ENCODE measurements at regions not wholly inside any gene's neighbourhood (a gene's known extent, or its start where the extent isn't known, plus 50 kb on each side); places are given as distances from the start of the nearest gene placed in this dataset.
A peak's percentile ranks its signal among the peaks of the same experiment; 100 is the strongest.
"Not testable (repeated sequence)": the region's sequence is repeated elsewhere in the genome, so short reads cannot be mapped to it uniquely, and the experiment has no call there.

- not testable (repeated sequence) for DNase-seq
Observed at GRCh38 chr1:194858811-194859480, 1672.5 kb upstream of the B3GALT2 start.

DNA sequence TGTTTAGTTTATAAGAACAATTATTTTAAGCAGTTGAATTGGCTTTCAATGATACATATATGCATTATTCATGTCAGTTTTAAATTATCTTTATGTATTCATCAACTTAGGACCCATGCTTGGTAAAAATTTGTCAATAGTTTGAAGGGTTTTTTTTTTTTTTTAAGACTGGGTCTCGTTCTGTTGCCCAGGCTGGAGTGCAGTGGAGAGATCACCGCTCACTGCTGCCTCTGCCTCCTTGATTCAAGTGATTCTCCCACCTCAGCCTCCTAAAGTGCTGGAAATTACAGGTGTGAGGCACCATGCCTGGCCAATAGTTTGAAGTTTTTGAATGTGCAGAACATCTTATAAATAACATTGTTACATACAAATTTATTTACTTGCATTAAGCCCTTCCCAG is 1671.0 kb upstream of the B3GALT2 start:
- no peak for DNase-seq

- no peak for DNase-seq
Observed at GRCh38 chr1:194848846-194849245, 1662.4 kb upstream of the B3GALT2 start.

GRCh38 chr1:194846488-194846887 is 1660.1 kb upstream of the B3GALT2 start:
- no peak for DNase-seq

DNA sequence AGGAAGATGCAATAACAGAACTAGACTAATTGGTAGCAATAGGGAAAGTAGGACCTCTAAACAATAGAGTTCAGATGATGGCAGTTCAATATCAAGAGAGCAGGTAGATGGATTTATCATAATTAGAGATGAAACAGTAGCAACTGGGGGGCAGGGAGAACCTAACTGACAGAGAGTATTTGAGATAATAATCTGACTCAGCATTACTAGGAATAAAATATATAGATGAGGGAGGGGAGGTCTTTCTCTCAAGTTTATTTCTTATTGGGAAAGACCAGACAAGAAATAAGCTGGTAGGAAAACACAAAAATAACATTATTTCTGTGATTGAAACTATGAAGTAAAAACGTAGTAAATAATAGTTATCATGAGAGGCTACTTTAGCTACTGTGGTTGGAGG is 1656.7 kb upstream of the B3GALT2 start:
- DNase-seq = no peak

DNA sequence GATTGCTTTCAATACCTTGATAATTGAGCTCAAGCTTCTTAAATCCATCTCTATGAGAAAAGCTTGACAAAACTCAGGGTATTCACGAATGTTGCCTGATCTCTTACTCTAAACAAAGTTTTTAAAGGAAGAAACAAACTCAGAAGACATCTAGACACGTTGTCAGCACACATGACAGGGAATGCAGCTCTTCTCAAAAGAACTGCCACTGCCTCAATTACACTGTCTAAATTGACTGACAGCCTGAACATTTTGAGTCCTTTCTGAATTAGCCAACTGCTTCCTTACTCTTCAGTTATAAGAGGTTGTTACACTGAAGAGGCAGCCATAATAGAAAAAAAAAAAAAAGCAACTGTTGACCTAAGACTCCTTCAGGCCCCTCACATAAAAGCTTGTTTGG is 1646.7 kb upstream of the B3GALT2 start:
- DNase-seq = no peak

- not testable (repeated sequence) for DNase-seq
Observed at GRCh38 chr1:194831595-194831994, 1645.2 kb upstream of the B3GALT2 start.

DNA sequence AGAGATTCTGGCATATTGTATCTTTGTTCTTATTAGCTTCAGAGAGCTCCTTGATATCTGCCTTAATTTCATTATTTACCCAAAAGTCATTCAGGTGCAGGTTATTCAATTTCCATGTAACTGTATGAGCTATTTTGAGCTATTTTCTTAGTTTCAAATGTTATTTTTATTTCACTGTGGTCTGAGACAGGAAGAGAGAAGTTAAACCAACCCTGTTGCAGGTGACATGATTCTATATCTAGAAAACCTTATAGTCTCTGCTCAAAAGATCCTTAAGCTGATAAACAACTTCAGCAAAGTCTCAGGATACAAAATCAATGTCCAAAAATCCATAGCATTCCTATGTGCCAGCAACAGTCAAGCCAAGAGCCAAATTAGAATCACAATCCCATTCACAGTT is 1644.0 kb upstream of the B3GALT2 start:
- DNase-seq = no peak

GRCh38 chr1:194829492-194829891 is 1643.1 kb upstream of the B3GALT2 start:
- no peak for DNase-seq

GRCh38 chr1:194825382-194825781 is 1639.0 kb upstream of the B3GALT2 start:
- no peak for DNase-seq

- no peak for DNase-seq
Observed at GRCh38 chr1:194821091-194821490, 1634.7 kb upstream of the B3GALT2 start.

DNA sequence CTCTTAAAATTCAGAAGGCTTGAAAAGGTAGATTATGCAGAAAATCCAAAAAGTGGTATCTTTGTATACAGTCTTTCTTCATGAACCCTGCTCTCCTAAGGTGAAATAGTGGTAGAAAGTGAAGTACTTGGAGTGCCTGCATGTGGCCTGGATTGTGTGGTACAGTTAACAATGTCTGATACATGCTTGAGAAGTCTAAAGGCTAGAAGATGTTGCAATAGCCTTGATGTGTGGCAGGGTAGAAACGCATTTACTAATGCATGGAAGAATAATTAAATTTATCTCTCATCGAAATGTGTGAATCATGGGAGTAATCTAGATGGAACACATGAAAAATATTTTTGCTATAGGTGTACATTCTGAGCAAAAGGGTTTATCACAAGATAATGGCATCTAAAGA is 1632.3 kb upstream of the B3GALT2 start:
- DNase-seq = no peak

- DNase-seq = no peak
Observed at GRCh38 chr1:194816859-194817258, 1630.4 kb upstream of the B3GALT2 start.

GRCh38 chr1:194813096-194813495 is 1626.7 kb upstream of the B3GALT2 start:
- DNase-seq = no peak

DNA sequence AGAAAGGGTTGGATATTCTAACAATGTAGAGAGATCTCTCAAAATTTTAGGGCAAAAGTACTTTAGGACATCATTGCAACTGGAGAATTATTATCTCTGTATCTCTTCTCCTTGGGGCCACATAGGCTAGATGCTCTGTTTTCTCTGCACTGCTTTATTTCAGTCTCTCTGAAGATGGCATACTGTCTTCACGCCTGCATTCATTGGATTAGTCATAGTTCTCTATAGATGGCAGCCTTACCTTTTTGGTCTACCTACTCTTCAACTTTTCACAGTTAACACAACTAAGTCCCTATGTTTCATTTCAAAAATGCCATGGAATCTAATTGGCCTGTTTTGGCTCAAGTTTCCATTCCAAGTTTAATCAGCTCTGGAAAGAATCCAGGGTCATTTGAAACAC is 1623.3 kb upstream of the B3GALT2 start:
- no peak for DNase-seq

DNA sequence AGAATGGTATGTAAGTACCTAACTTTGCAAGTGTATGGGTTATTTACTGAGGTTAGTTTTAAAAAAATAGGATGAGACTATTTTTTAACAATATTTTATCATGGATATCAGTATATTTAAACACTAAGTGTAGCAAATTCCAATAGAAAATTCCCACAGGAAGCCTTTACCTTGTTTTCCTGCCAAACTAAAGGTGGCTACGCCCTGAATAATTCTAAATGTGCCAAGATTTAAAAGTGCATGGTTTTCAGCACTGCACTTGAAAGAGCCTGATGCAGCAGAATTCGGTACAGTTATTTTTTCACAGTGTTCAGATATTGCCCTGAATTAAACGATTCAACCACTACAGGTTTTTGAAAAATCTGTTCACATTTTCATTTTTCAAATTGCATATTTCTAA is 1622.8 kb upstream of the B3GALT2 start:
- no peak for DNase-seq

DNA sequence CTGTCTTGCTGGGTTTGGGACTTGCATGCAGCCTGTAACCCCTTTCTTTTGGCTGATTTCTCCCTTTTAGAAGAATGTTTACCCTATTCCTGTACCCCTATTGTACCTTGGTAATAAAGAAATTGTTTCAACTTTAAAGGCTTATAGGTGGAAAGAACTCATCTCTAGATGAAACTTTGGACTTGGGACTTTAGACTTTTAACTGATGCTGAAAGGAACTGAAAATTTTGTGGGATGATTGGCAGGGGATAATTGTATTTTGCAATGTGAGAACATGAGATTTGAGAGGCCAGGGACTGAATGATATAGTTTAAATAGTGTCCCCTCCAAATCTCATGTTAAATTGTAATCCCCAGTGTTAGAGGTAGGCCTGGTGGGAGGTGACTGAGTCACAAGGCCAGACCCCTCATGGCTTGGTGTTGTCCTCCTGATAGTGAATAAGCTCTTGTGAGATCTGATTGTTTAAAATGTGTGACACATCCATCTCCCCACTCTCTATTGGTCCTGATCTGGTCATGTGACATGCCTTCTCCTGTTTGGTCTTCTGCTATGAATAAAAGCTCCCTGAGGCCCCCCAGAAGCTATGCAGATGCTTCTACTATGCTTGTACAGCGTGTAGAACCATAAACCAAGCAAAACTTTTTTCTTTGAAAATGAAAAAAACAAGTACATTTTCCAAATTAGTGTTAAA is 1621.3 kb upstream of the B3GALT2 start:
- DNase-seq = no peak

GRCh38 chr1:194802572-194802971 is 1616.2 kb upstream of the B3GALT2 start:
- no peak for DNase-seq

DNA sequence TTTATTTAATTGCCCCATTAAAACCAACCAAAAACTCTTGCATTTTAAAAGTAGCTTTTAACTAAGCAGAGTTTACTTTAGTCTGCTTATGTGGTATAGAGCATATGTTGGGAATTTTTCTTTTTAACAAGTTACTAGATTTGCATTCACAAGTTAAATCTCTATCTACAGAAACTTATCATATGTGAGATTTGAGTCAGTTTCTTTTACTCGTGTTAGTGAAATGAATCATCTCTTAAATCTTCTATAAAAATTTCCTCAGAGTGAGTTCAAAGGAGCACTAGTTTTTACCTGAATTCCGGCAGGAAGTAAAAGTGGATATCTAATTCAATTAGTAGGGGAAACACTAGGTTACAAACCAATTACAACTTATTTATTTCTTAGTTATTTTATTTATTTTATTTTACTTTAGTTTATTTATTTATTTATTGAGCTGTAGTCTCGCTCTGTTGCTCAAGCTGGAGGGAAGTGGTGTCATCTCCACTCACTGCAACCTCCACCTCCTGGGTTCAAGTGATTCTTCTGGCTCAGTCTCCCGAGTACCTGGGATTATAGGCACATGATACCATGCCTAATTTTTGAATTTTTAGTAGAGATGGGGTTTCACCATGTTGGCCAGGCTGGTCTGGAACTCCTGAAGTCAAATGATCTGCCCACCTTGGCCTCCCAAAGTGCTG is 1609.6 kb upstream of the B3GALT2 start:
- no peak for DNase-seq

DNA sequence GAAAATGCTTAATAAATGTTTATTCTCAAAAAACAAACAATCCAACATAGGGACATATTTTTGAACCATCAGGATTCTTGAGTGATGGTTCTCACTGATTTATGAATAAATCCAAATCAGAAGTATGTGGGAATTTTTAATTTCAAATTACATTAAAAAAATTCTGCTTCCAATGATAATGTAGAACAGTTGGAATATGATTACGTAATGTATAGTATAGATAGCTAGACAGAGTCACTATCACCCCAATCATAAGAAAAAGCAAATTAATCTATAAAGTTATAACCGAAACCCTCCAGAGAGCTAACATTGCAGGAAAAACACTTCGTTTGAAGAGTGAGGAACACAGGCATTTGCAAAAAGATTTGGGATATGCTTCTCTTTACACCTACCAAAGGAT is 1600.6 kb upstream of the B3GALT2 start:
- DNase-seq = no peak

GRCh38 chr1:194786027-194786426 is 1599.6 kb upstream of the B3GALT2 start:
- DNase-seq = no peak

DNA sequence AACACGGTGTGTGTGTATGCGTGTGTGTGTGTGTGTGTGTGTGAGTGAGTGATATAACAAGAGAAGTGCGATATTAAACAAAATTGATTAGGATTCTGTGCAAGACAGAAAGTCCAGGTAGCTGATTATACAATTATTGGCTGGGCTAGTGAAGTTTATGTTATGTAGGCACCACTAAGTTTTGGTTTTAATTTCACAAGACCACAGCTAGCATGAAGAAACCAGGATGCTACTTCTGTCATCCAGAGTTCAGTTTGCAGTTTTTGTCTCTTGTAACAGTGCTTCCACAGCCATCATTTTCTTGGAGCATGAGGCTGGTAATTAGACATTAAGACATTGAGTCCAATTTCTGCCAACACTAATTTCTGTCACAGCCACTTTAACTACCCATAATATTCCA is 1590.2 kb upstream of the B3GALT2 start:
- no peak for DNase-seq

DNA sequence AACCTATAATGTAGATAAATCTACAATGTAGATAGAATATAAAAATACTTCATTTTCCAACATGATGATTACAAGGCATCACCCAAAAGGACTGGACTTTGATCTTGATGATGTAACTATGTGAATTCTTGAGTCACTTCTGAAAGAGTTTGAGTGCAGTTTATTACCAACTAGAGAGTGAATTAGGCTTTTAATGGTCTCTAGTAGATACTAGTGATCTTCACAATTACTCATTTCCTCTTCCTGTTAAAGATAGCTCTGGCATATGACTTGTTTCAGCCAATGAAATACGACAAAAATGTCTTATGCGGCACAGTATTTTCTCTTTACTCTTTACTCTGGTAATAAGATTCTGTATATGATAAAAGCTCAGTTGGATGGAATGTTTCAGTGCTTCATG is 1588.1 kb upstream of the B3GALT2 start:
- no peak for DNase-seq

- peak; percentile 98 for DNase-seq
Observed at GRCh38 chr1:194755241-194755994, 1569.0 kb upstream of the B3GALT2 start.
